ENCODE measurements at regions not wholly inside any gene's neighbourhood (a gene's known extent, or its start where the extent isn't known, plus 50 kb on each side); places are given as distances from the start of the nearest gene placed in this dataset.

GRCh38 chr5:57608542-57608941 lies 125.9 kb upstream of the ACTBL2 start:
- no peak for TF ChIP-seq POLR2A (IDR thresholded peaks at IDR 0.05; ENCODE audit: low read length)
- TF ChIP-seq GATA1 (IDR thresholded peaks at IDR 0.05; ENCODE audit: low read depth, low read length), result no peak
